Loucy (cell line): ENCODE measurements at regions not wholly inside any gene's neighbourhood (a gene's known extent, or its start where the extent isn't known, plus 50 kb on each side); places are given as distances from the start of the nearest gene placed in this dataset.

Experiments
- H2AFZ ChIP-seq: fragments of 200-600 bp; sonication (generic); 2 replicates; pipeline ENCODE4 v1.6.0; 2016; ENCODE audit warnings: antibody characterized with exemption, mild to moderate bottlenecking, low read length, moderate library complexity
- H3F3A ChIP-seq: fragments of 200-600 bp; 2 replicates; pipeline ENCODE4 v1.6.0; 2016; ENCODE audit warnings: antibody characterized with exemption, low read depth, mild to moderate bottlenecking
- H3K27me3 ChIP-seq: fragments of 200-600 bp; sonication (generic); 2 replicates; pipeline ENCODE4 v1.6.1; 2014; ENCODE audit warnings: low read length, mild to moderate bottlenecking; ENCODE audit not compliant: insufficient read depth, poor library complexity, severe bottlenecking
- H3K36me3 ChIP-seq: fragments of 200-600 bp; sonication (generic); 2 replicates; pipeline ENCODE4 v1.6.1; 2016; ENCODE audit warnings: low read length; ENCODE audit not compliant: insufficient read depth
- H3K4me1 ChIP-seq: fragments of 200-600 bp; sonication (generic); 2 replicates; pipeline ENCODE4 v1.5.1; 2014; ENCODE audit warnings: low read length, mild to moderate bottlenecking; ENCODE audit not compliant: insufficient read depth, poor library complexity, severe bottlenecking
- H3K4me2 ChIP-seq: fragments of 200-600 bp; sonication (generic); 2 replicates; pipeline ENCODE4 v1.6.0; 2014; ENCODE audit warnings: antibody characterized with exemption, low read length, low read depth, mild to moderate bottlenecking; ENCODE audit not compliant: poor library complexity, severe bottlenecking
- H3K4me3 ChIP-seq: fragments of 200-600 bp; sonication (generic); 2 replicates; pipeline ENCODE4 v1.5.1; 2014; ENCODE audit warnings: low read length, mild to moderate bottlenecking, mixed read lengths; ENCODE audit not compliant: poor library complexity, severe bottlenecking
- H3K79me2 ChIP-seq: fragments of 200-600 bp; sonication (generic); 2 replicates; pipeline ENCODE4 v1.6.1; 2014; ENCODE audit warnings: low read length; ENCODE audit not compliant: insufficient read depth
- H3K9ac ChIP-seq: fragments of 200-600 bp; sonication (generic); 2 replicates; pipeline ENCODE4 v1.6.0; 2014; ENCODE audit warnings: mild to moderate bottlenecking, low read depth, low read length, moderate library complexity; ENCODE audit not compliant: poor library complexity, severe bottlenecking
- H3K9me2 ChIP-seq: fragments of 200-600 bp; sonication (generic); replicated peaks from 2 replicates; pipeline ENCODE4 v1.6.1; 2016; ENCODE audit warnings: low read depth, low read length, mixed read lengths
- H3K9me3 ChIP-seq: fragments of 200-600 bp; sonication (generic); 2 replicates; pipeline ENCODE4 v1.6.1; 2014; ENCODE audit warnings: mild to moderate bottlenecking, antibody characterized with exemption, low read length, low read depth; ENCODE audit not compliant: insufficient read depth
- H4K20me1 ChIP-seq: fragments of 200-600 bp; sonication (generic); 2 replicates; pipeline ENCODE4 v1.6.0; 2014; ENCODE audit warnings: antibody characterized with exemption, low read length, mild to moderate bottlenecking; ENCODE audit not compliant: insufficient read depth, poor library complexity, severe bottlenecking
- EZH2phosphoT487 ChIP-seq: fragments of 200-600 bp; IDR thresholded peaks from 2 replicates; pipeline ENCODE4 v1.6.1; 2018; ENCODE audit warnings: antibody characterized with exemption, mild to moderate bottlenecking, moderate library complexity, borderline replicate concordance
- TF ChIP-seq, protein P1 (sequence below): fragments of 200-600 bp; sonication (generic); conservative IDR thresholded peaks from 2 replicates; pipeline ENCODE4 v1.5.1; 2014; ENCODE audit warnings: mild to moderate bottlenecking, antibody characterized with exemption, low read length

DNA sequence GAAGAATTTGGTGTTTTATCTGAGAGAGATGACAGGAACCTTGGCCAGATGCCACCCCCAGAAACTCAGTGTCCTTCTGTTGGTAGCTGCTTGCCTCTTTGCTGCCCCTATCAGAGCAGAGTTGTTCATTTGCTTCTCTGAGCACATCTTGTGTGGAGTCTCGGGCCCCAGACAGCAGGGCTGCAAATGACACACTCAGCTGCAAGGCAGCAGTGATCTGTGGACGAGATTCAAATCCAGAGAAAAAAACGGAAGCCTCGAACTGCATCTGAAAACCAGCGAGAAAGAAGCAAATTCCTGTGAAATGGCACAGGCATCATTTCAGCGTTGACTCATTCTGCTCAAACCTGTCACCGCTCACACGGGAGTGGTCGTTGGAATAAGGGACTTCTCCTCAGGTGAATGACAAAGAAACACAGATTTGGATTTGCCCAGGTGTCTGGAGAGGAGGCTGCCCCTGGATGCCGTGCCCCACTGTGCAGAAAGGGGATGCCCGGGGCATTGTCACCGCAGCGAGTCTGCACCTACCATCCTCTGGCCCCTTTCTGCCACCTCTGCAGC lies 144.7 kb downstream of the PFKFB3 start:
- Histone ChIP-seq H3K79me2 (no peaks in the 10 kb centered on the region), H2AFZ (peak overlapping the region; percentile 47), H3K9ac (peak overlapping the region; percentile 74), H3F3A (peaks cover 15% of the 10 kb centered on the region), H3K36me3 (no peaks in the 10 kb centered on the region), H4K20me1 (no peaks in the 10 kb centered on the region), H3K9me2 (no peaks in the 10 kb centered on the region), H3K4me1 (peaks cover 56% of the 10 kb centered on the region), H3K27me3 (no peaks in the 10 kb centered on the region), H3K4me3 (peak overlapping the region; percentile 72), H3K4me2 (peak overlapping the region; percentile 80), H3K9me3 (no peaks in the 10 kb centered on the region)
- no peak for TF ChIP-seq EZH2phosphoT487
- TF ChIP-seq, protein P1, sequence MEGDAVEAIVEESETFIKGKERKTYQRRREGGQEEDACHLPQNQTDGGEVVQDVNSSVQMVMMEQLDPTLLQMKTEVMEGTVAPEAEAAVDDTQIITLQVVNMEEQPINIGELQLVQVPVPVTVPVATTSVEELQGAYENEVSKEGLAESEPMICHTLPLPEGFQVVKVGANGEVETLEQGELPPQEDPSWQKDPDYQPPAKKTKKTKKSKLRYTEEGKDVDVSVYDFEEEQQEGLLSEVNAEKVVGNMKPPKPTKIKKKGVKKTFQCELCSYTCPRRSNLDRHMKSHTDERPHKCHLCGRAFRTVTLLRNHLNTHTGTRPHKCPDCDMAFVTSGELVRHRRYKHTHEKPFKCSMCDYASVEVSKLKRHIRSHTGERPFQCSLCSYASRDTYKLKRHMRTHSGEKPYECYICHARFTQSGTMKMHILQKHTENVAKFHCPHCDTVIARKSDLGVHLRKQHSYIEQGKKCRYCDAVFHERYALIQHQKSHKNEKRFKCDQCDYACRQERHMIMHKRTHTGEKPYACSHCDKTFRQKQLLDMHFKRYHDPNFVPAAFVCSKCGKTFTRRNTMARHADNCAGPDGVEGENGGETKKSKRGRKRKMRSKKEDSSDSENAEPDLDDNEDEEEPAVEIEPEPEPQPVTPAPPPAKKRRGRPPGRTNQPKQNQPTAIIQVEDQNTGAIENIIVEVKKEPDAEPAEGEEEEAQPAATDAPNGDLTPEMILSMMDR: peak; percentile 32

DNA sequence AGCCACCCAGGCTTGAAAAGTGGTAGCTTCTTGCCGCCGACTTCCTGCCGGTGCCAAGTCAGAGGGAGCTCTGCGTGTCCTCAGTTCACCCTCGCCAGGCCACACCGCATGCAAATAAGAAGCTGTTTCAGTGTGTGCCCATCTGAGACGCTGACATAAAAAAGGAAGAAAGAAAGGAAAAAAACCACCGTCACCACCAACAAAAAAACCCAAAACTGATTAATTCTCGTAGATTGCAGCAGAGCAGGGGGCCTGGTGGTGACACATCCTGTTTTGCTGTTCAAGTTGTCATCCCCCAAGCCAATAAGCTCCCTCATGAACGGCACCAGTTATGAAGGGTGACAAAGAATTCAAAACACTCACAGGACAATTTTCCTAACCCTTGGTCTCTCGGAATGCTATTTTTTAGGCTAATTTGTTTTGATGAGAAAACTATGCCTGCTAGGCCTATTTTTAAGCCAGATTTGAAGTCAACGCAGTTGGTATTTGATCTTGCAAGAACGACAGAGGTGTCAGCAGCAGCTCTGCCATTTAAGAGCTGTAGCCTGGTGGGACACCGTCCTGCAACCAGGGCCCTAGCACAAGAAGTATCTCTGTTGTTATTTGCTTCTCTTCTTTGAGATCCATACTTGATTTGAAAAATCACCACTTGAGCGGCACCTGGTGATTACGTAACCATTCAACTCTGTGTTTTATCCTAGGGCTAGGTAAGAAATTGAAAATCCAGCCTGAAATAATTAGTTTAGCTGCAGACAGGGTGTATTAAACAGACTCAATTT lies 145.6 kb downstream of the PFKFB3 start:
- Histone ChIP-seq H3K36me3 (no peaks in the 10 kb centered on the region), H3K79me2 (no peaks in the 10 kb centered on the region), H3F3A (peaks cover 15% of the 10 kb centered on the region), H4K20me1 (no peaks in the 10 kb centered on the region), H2AFZ (peak overlapping the region; percentile 47), H3K9ac (peak overlapping the region; percentile 74), H3K4me2 (peak overlapping the region; percentile 80), H3K9me3 (no peaks in the 10 kb centered on the region), H3K27me3 (no peaks in the 10 kb centered on the region), H3K9me2 (no peaks in the 10 kb centered on the region), H3K4me3 (peak overlapping the region; percentile 72), H3K4me1 (peaks cover 52% of the 10 kb centered on the region)
- TF ChIP-seq, protein P1: no peak
- TF ChIP-seq EZH2phosphoT487: no peak

DNA sequence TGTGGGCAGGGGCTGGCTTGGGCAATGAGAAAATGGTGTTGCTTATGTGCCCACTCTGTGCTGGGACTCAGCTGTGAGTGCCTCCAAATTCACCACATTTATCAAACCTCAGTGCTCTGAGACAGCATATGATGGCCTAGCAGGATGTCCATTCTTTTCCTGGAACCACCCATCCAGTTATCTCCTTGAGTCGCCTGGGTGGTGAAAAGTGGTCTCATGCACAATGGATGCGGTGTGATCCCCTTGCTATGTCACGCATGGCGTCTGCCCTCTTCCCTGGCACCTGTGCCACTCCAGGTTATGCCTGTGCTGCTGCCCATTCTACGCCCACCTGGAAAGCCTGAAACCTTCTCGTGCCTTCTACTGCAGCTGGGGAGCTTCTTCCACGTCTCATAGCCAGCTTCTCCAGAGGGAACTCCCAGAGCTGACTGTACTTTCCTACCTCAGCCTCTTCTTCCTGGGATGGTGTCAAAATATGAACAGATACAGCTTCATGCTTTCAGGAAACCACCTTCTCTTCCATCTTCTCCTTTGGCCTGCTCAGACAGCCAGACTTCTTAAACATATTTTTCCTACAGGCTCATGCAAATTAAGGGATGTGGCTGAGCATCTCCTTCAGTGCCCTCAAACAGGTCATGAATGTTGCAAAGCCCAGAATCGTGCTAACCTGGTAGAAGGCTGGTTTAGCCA lies 147.3 kb downstream of the PFKFB3 start:
- Histone ChIP-seq H4K20me1 (no peaks in the 10 kb centered on the region), H3K4me3 (no peak overlapping the region), H3K9me2 (no peaks in the 10 kb centered on the region), H3K27me3 (no peaks in the 10 kb centered on the region), H3K9me3 (0 out of 2 replicates have a peak, but pooled peaks cover under 1% of the 10 kb centered on the region), H3K36me3 (no peaks in the 10 kb centered on the region), H3K79me2 (no peaks in the 10 kb centered on the region), H3K4me2 (no peak overlapping the region), H3F3A (peaks cover 15% of the 10 kb centered on the region), H3K4me1 (peaks cover 45% of the 10 kb centered on the region), H2AFZ (no peak overlapping the region), H3K9ac (no peak overlapping the region)
- TF ChIP-seq, protein P1: no peak
- no peak for TF ChIP-seq EZH2phosphoT487
